ENCODE measurements at regions not wholly inside any gene's neighbourhood (a gene's known extent, or its start where the extent isn't known, plus 50 kb on each side); places are given as distances from the start of the nearest gene placed in this dataset.

GRCh38 chr5:133683646-133684596 lies 71.6 kb upstream of the FSTL4 start:
- TF ChIP-seq CTCF (conservative IDR thresholded peaks at IDR 0.05; ENCODE audit: low read length) (no peak), EZH2phosphoT487 (IDR thresholded peaks at IDR 0.05; ENCODE audit: borderline replicate concordance) (no peak)
